HG03342 (cell line): ENCODE measurements at regions not wholly inside any gene's neighbourhood (a gene's known extent, or its start where the extent isn't known, plus 50 kb on each side); places are given as distances from the start of the nearest gene placed in this dataset.
"Not testable (repeated sequence)": the region's sequence is repeated elsewhere in the genome, so short reads cannot be mapped to it uniquely, and the experiment has no call there.

Experiments used
- ATAC-seq: cut with Tn5 transposase; IDR thresholded peaks from one replicate; pipeline ENCODE4 v1.9.1; 2021; ENCODE audit warnings: mild to moderate bottlenecking, moderate library complexity; ENCODE audit not compliant: unreplicated experiment

DNA sequence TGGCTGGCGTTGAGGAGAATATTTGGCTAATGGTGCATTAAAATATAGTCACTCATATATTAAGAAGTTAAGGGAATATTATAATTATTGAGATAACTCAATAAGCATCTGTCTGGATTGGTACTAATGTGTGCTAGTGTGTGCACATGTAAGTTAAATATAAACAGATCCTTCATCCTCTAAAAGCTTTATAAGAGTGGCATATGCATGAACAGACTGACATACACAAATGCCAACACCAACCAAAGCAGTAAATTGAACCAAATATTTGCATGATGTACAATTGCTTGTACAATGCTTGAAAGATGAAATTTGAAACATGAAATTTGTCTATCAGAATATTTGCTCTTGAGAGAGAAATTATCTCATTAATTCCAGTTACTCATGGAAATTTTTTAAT is 344.9 kb downstream of the ADGRL2 start:
- no peak for ATAC-seq

- ATAC-seq, result no peak
Measured at GRCh38 chr1:82143108-82143833, 342.5 kb downstream of the ADGRL2 start.

- ATAC-seq, result no peak
Measured at GRCh38 chr1:82141390-82141789, 340.7 kb downstream of the ADGRL2 start.

DNA sequence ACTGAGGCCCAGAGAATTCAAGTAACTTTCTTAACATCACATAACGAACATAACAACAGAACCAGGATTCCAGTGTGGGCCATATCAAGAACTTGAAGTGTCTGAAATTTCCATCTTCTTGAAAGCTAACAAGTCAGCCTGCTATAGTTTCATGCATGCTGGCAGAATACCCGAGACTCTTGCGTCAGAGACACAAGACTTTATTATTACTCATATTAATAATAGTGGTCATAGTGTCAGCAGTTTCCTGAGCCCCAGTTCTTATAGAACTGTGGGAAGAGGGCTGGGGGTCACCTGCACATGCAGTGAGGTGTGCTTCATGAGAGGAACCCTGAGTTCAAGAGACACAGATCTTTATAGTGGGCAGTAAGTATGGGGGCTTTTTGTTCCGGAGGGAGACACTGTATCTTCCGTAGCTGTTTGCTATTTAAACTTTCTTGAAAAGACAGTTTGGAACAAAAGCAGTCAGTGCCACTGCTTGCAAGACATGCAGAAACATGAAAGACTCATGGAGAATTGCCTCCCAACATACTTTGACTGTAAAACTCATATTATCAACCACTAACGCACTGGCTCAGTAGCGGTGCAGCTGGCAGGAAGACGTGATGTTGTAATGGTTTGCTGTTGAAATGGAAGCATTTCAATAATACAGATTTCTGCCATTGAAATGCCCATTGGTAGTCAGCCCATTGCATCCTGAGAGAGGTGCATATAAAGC is 339.2 kb downstream of the ADGRL2 start:
- no peak for ATAC-seq

- not testable (repeated sequence) for ATAC-seq
Measured at GRCh38 chr1:82136351-82136750, 335.6 kb downstream of the ADGRL2 start.

DNA sequence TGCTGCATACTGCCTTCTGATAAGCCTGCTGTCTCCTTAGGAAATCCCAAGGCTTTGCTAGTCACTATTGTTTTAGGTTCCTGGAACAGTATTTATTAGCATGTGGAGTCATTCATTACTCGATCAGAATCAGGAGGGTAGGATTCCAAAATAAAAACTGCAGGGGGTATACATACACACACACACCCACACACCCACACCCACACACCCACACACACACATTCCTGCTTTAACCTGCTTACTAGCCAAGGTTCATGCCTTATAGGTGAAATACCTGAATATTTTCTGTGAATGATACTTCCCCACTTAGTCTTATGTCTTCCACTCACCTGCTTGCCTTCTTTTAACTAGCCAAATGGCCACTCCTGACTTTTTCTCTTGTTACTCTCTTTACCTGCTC is 325.1 kb downstream of the ADGRL2 start:
- ATAC-seq, result no peak

DNA sequence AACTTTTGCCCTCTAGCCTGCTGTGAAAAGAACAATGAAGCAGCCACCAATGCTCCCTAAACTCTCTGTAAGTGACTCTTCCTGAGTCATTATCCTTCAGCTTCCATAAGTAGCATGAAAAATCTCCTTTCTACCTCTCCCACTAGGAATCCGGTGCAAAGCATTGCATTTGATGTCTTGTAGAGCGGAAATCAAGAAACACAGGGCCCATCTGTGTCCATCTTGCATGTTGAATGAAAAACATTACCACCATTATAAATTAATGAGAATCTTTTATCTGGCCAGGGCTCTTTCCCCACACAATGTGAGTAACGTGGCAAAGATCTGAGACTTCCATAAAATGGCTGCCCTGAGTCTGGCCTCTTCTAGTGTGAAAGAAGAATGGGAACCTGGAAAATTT is 324.4 kb downstream of the ADGRL2 start:
- no peak for ATAC-seq

- no peak for ATAC-seq
Measured at GRCh38 chr1:82121421-82121820, 320.7 kb downstream of the ADGRL2 start.

- no peak for ATAC-seq
Measured at GRCh38 chr1:82116105-82116504, 315.4 kb downstream of the ADGRL2 start.

GRCh38 chr1:82114887-82115286 is 314.2 kb downstream of the ADGRL2 start:
- ATAC-seq, result no peak

- no peak for ATAC-seq
Measured at GRCh38 chr1:82110366-82111254, 309.9 kb downstream of the ADGRL2 start.

GRCh38 chr1:82108843-82109242 is 308.1 kb downstream of the ADGRL2 start:
- no peak for ATAC-seq

GRCh38 chr1:82106672-82107071 is 305.9 kb downstream of the ADGRL2 start:
- no peak for ATAC-seq

- ATAC-seq, result no peak
Measured at GRCh38 chr1:82099170-82099569, 298.4 kb downstream of the ADGRL2 start.

DNA sequence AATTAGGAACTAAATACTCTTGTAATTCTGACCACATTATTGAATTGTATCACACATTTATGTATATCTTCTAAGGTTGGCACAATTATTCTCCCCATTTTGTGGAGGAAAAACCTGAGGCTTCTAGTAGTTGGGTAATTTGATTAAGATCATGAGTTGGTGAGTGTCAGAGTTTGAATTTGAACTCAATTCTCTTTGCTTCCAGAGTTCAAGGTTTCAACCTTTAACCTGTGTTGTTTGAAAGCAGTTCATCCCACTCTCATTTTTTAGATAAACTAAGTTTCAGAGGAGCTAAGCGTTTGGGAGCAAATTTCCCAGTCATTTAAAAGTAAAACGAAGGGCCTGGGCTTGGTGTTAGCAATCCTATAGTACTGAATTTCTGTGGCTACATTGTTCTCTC is 293.4 kb downstream of the ADGRL2 start:
- ATAC-seq, result no peak

GRCh38 chr1:82091729-82092128 is 291.0 kb downstream of the ADGRL2 start:
- ATAC-seq, result no peak

DNA sequence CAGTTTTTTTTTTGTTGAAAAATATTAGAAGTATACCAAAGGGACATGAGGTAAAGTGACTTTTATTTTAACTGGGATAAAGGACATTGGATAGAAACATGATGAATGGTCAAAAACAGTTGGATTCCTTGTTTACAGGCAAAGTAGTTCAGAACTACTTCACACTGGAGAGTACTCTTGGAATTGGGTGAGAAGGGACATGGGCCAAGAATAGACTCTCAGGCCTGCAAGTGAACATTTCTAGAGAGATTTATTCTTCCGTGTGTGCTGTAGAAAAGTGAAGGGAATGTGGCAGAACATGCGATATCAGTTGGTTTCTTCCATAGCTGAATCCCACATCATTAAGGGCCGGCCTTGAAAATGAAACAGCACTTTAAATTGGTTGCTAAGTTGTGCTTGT is 290.5 kb downstream of the ADGRL2 start:
- ATAC-seq, result no peak

DNA sequence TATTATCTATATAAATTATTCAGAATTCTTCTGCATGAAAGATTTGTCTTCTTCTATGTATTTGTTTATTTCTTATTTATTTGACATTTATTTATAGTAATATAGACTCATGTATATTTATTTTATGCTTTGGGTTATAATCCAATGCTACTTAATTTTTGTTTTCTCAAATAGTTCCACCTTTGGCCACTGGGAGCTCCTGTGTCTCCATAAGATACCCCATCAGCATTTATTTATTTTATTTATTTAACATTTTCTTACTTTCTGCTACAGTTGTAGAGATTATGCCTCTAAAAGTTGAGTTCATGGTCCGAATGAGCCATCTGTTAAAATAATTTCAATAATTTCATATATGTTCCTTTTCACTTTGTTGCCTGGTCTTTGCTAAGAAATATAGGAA is 289.4 kb downstream of the ADGRL2 start:
- ATAC-seq, result no peak

DNA sequence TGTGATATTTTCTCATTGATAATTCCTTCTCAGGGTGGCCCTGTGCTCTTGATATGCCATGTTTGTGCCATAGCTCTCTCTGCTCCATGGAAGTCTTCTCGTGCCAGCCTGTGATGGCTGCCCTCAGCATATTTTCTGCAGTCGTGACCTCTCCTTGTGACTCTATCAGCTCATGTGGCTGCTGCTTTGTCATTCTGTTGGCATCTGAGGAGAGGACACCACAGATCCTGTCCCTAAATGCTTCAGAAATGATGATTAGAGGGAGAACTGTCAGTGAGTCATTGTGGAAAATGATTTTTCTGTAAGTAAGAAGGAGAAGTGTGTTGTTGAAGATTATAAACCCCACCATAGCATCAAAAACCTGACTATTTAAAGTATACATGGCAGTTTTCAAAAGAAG is 286.0 kb downstream of the ADGRL2 start:
- no peak for ATAC-seq

DNA sequence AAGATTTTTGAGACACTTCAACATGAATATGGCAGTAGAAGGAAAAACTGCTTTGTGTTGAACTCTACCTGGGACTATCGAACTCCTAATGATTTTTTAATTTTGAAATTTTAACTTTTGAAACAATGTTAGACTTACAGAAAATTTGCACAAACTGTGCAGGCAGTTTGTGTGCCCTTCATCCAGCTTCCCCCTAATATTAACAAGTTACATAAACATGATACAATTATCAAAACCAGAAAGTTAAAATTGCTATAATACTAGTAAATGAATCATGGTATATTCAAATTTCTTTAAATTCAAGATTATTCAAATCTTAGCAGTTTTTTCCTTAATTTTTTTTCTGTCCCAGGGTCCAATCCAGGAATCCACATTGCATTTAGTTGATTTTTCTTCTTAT is 278.9 kb downstream of the ADGRL2 start:
- ATAC-seq, result no peak

DNA sequence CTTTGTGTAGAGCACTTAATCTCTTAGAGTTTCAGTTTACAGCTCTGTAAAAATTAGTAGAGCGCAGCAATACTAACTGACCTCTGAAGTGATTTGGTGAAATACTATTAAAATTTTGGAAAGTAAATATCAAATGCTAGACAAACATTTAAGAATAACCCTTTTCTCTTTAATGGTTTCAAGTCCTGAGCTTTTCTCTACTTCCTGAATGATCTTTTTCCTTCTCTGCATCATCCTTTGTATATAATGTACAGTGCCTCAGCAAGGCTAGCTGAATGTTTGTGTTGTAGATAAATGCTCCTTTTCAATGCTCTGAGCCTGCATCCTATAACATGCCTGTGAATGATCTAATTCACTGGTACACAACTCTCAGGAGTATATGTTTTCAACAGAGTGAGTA is 272.9 kb downstream of the ADGRL2 start:
- ATAC-seq, result no peak

DNA sequence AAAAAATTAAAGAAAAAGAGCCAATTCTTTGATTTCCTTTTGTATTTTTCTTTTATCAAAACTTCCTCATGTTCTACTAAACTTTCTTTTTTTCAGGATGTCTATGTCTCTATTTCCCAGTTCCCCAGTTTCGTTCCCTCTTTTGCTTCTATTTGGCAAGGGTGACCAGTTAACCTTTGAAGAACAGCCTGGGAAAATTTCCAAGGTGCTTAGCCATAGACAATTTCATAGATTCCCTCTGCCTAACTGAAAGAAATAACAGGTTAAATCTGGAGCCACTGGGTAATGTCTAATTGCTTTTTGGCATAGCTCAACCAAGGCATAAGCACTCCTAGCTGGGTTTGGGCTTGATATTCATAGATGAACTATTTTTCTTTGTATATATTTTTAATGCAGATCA is 272.3 kb downstream of the ADGRL2 start:
- ATAC-seq, result no peak
